ENCODE measurements at regions not wholly inside any gene's neighbourhood (a gene's known extent, or its start where the extent isn't known, plus 50 kb on each side); places are given as distances from the start of the nearest gene placed in this dataset.

DNA sequence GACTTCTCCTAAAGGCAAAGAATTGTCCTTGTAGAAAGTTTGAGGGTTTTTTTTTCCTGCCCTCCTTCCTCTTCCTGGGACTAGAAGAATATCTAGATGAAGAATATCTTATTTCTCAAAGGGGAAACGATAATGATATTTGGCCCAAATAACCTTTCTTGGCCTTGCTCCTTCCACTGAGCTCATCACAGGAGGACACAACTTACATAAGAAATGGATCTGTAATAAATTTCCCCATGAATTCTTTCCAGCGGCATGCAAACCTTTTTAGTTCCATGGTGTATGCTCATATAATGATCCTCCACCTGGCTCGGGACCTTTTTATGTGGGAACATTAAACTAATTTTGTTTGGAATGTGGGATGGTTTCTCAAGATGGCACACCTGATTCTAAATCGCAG is 304.4 kb downstream of the DMRT2 start (continued):
- TF ChIP-seq, protein P1, sequence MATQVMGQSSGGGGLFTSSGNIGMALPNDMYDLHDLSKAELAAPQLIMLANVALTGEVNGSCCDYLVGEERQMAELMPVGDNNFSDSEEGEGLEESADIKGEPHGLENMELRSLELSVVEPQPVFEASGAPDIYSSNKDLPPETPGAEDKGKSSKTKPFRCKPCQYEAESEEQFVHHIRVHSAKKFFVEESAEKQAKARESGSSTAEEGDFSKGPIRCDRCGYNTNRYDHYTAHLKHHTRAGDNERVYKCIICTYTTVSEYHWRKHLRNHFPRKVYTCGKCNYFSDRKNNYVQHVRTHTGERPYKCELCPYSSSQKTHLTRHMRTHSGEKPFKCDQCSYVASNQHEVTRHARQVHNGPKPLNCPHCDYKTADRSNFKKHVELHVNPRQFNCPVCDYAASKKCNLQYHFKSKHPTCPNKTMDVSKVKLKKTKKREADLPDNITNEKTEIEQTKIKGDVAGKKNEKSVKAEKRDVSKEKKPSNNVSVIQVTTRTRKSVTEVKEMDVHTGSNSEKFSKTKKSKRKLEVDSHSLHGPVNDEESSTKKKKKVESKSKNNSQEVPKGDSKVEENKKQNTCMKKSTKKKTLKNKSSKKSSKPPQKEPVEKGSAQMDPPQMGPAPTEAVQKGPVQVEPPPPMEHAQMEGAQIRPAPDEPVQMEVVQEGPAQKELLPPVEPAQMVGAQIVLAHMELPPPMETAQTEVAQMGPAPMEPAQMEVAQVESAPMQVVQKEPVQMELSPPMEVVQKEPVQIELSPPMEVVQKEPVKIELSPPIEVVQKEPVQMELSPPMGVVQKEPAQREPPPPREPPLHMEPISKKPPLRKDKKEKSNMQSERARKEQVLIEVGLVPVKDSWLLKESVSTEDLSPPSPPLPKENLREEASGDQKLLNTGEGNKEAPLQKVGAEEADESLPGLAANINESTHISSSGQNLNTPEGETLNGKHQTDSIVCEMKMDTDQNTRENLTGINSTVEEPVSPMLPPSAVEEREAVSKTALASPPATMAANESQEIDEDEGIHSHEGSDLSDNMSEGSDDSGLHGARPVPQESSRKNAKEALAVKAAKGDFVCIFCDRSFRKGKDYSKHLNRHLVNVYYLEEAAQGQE (IDR thresholded peaks at IDR 0.05; ENCODE audit: unreplicated experiment): no peak
- TF ChIP-seq EZH2phosphoT487 (IDR thresholded peaks at IDR 0.05; ENCODE audit: unreplicated experiment) (no peak), JUNB (IDR thresholded peaks at IDR 0.05; ENCODE audit: unreplicated experiment) (no peak), ZNF114 (CRISPR knock-in tag; IDR thresholded peaks at IDR 0.05) (no peak), STAT1 (IDR thresholded peaks at IDR 0.05; ENCODE audit: unreplicated experiment) (no peak)

DNA sequence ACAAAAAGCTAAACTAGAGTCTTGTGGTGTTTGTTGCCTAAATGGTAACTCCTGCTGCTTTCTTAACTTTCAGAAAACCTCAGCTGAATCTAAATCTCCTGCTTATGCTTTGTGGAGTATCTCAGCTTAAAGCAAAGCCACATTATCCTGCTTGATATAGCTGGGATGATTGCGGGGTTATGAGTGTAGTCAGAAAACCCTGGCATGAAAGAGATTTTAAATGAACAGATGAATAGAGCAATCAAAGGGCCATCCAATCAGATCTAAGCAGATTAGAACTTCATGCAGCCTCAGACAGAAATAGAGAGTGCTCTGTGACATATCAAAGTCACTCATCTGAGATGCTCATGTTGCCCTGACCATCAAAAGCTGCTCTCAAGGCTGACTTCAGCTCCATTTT is 305.5 kb downstream of the DMRT2 start:
- H3K36me3 Mint-ChIP-seq (ENCODE audit: low read depth): no peaks in the 10 kb centered on the region
- Histone ChIP-seq H3K79me2 (replicated peaks; ENCODE audit: insufficient read depth) (no peaks in the 10 kb centered on the region), H3K27ac (ENCODE audit: low read depth) (no peak overlapping the region), H3K36me3 (ENCODE audit: insufficient read depth) (no peaks in the 10 kb centered on the region), H4K20me1 (replicated peaks; ENCODE audit: insufficient read depth) (no peaks in the 10 kb centered on the region), H3K27me3 (ENCODE audit: insufficient read depth) (no peaks in the 10 kb centered on the region), H2AFZ (no peak overlapping the region), H3F3A (replicated peaks; ENCODE audit: low read depth) (no peaks in the 10 kb centered on the region), H3K4me3 (no peak overlapping the region), H3K4me1 (ENCODE audit: insufficient read depth) (no peaks in the 10 kb centered on the region), H3K9me2 (ENCODE audit: insufficient read depth) (0 out of 2 replicates have a peak, but pooled peaks cover 1% of the 10 kb centered on the region), H3K4me2 (no peak overlapping the region)
- no peak overlapping the region for H3K4me3 Mint-ChIP-seq
- no peaks in the 10 kb centered on the region for H3K4me1 Mint-ChIP-seq
- H3K27ac Mint-ChIP-seq: no peak overlapping the region
- H3K27me3 Mint-ChIP-seq (ENCODE audit: insufficient read depth, low read depth, poor library complexity): peaks cover 4% of the 10 kb centered on the region
- DNase-seq (ENCODE audit: low spot score) (no peak), ATAC-seq (no peak)
- TF ChIP-seq, protein P2, sequence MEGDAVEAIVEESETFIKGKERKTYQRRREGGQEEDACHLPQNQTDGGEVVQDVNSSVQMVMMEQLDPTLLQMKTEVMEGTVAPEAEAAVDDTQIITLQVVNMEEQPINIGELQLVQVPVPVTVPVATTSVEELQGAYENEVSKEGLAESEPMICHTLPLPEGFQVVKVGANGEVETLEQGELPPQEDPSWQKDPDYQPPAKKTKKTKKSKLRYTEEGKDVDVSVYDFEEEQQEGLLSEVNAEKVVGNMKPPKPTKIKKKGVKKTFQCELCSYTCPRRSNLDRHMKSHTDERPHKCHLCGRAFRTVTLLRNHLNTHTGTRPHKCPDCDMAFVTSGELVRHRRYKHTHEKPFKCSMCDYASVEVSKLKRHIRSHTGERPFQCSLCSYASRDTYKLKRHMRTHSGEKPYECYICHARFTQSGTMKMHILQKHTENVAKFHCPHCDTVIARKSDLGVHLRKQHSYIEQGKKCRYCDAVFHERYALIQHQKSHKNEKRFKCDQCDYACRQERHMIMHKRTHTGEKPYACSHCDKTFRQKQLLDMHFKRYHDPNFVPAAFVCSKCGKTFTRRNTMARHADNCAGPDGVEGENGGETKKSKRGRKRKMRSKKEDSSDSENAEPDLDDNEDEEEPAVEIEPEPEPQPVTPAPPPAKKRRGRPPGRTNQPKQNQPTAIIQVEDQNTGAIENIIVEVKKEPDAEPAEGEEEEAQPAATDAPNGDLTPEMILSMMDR (conservative IDR thresholded peaks at IDR 0.05; ENCODE audit: low read depth in 2 of 2): no peak
- TF ChIP-seq ZNF114 (CRISPR knock-in tag; IDR thresholded peaks at IDR 0.05): no peak
- TF ChIP-seq POLR2AphosphoS5 (IDR thresholded peaks at IDR 0.05; ENCODE audit: low read depth): no peak
- TF ChIP-seq, protein P3, sequence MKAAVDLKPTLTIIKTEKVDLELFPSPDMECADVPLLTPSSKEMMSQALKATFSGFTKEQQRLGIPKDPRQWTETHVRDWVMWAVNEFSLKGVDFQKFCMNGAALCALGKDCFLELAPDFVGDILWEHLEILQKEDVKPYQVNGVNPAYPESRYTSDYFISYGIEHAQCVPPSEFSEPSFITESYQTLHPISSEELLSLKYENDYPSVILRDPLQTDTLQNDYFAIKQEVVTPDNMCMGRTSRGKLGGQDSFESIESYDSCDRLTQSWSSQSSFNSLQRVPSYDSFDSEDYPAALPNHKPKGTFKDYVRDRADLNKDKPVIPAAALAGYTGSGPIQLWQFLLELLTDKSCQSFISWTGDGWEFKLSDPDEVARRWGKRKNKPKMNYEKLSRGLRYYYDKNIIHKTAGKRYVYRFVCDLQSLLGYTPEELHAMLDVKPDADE (IDR thresholded peaks at IDR 0.05): no peak
- no peak for TF ChIP-seq CREB1 (CRISPR knock-in tag; IDR thresholded peaks at IDR 0.05; ENCODE audit: low read depth)
- no peak for TF ChIP-seq STAT1 (IDR thresholded peaks at IDR 0.05; ENCODE audit: unreplicated experiment)
- TF ChIP-seq, protein P1 (IDR thresholded peaks at IDR 0.05; ENCODE audit: unreplicated experiment): no peak
- no peak for TF ChIP-seq NANOG (IDR thresholded peaks at IDR 0.05; ENCODE audit: borderline replicate concordance)
- no peak for TF ChIP-seq EZH2 (IDR thresholded peaks at IDR 0.05; ENCODE audit: low read depth, unreplicated experiment)
- TF ChIP-seq EZH2phosphoT487 (IDR thresholded peaks at IDR 0.05; ENCODE audit: unreplicated experiment): no peak
- H3K9me3 Mint-ChIP-seq: no peaks in the 10 kb centered on the region

All from GM23338 (cell line).